GM12875 (cell line): ENCODE measurements at regions not wholly inside any gene's neighbourhood (a gene's known extent, or its start where the extent isn't known, plus 50 kb on each side); places are given as distances from the start of the nearest gene placed in this dataset.

Experiments
- H3K4me3 ChIP-seq: one replicate; pipeline ENCODE4 v1.5.1; 2011; ENCODE audit warnings: low read depth, low read length, control low read depth
- TF ChIP-seq, protein P1 (sequence below): IDR thresholded peaks from 2 replicates; pipeline ENCODE4 v1.5.1; 2011; ENCODE audit warnings: low read depth, mild to moderate bottlenecking, control low read depth, inconsistent platforms, low read length, moderate library complexity, borderline replicate concordance; ENCODE audit not compliant: insufficient read depth

DNA sequence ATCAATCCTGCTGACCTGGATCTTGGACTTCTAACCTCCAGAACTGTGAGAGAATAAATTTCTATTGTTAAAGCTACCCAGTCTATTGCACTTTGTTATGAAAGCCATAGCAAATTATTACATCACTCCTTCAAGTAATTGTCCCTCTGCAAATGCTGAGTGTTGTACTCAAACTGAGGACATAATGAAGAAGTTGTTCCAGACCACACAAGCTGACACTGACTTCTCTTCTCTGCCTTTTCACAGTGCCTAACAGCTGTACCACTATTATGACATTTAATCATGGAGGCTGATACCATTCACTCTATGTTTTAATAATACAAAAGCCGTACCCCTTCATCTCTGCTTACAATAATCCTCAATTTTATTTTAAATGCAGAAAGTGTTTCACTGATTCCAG, 424.1 kb upstream of the PIK3C3 start:
- H3K4me3 ChIP-seq = no peak overlapping the region
- TF ChIP-seq, protein P1, sequence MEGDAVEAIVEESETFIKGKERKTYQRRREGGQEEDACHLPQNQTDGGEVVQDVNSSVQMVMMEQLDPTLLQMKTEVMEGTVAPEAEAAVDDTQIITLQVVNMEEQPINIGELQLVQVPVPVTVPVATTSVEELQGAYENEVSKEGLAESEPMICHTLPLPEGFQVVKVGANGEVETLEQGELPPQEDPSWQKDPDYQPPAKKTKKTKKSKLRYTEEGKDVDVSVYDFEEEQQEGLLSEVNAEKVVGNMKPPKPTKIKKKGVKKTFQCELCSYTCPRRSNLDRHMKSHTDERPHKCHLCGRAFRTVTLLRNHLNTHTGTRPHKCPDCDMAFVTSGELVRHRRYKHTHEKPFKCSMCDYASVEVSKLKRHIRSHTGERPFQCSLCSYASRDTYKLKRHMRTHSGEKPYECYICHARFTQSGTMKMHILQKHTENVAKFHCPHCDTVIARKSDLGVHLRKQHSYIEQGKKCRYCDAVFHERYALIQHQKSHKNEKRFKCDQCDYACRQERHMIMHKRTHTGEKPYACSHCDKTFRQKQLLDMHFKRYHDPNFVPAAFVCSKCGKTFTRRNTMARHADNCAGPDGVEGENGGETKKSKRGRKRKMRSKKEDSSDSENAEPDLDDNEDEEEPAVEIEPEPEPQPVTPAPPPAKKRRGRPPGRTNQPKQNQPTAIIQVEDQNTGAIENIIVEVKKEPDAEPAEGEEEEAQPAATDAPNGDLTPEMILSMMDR = no peak

DNA sequence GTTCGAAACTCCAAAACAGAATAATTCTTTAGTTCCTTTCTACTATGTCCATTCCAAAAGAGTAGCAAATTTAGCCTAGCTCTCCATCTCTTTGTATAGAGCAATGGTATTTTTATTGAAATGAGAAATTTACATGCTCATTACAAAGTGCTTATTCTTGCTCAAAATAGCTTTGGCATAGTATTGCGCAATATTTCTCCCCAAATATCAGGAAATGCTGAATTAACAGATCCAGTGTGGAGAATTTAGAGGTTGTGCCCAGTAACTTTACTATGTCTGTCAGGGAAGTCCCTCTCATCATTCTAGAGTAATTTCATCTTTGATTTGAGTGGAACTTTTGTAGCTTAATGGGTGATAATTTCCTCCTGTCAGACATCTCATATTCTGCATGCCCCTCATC, 425.9 kb upstream of the PIK3C3 start:
- TF ChIP-seq, protein P1 = no peak
- H3K4me3 ChIP-seq = no peak overlapping the region

DNA sequence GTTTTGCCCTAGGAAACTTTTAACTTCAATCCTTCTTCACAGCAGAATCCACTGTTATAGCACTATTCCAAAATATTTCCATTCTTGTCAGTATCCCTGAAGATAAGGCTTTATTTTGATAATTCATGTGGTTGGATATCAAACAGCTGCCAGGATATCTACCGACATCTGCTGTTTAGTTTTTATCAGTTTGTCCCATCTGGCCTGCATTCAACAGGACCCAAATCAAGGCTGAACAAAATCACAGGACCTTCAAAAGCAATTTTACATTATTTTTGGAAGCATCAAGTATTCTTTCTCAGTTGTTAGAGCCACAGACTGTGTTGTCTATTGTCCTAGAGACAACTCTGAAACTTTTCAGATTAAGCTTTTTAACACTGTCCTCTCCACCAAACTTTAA, 429.0 kb upstream of the PIK3C3 start:
- TF ChIP-seq, protein P1 = no peak
- no peak overlapping the region for H3K4me3 ChIP-seq

DNA sequence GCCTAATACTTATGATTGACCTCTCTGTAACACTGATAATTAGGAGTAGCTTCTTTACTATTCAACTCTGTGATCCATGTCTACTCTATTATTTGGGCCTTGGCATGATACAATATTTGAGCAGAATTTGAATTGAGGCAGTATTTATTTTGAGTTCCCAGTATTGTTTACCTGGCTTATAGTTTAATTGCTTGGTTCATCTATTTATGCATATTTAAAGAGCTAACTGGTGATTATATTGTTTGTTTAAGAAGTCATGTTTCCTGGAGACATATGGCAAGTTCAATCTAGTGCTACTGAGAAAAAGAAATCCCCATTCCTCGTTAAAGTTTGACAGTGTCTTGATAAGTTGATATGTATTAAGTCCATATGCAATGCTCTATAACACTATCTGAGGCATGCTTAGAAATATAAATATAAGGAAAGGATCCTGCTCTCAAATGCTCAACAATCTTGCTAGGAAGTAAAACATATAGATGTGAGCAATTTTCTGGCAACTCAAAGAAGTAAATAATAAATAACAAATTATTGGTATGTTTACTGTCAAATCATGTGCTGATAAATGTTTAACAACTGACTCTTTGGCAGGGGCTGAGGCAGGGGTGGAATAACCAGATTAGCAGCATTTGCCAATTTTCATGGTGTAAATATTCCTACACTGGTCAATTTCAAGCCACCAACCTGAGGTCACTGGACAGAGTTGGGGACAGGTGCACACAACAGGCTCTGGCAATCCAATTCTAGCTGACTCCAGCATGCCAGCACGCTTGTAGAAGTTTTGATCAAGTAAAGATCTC, 430.2 kb upstream of the PIK3C3 start:
- no peak overlapping the region for H3K4me3 ChIP-seq
- TF ChIP-seq, protein P1 = no peak

DNA sequence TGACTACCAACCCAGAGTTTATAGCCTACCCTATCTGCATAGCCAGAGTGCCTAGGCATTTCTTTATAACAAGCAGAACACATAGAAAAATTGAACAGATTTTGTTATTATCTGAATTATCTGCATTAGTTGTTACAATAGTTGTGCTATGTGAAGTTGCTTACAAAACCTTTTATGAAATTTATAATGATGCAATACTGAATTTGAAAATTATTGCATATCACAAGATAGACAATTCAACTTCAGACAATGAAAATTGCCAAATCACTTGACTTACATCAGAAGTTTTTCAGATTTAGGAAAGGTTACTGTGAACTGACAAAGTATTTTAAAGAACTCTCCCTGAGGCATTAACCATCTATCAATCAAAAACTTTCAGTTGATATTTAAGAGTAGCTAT, 437.9 kb upstream of the PIK3C3 start:
- TF ChIP-seq, protein P1 = no peak
- H3K4me3 ChIP-seq = no peak overlapping the region

DNA sequence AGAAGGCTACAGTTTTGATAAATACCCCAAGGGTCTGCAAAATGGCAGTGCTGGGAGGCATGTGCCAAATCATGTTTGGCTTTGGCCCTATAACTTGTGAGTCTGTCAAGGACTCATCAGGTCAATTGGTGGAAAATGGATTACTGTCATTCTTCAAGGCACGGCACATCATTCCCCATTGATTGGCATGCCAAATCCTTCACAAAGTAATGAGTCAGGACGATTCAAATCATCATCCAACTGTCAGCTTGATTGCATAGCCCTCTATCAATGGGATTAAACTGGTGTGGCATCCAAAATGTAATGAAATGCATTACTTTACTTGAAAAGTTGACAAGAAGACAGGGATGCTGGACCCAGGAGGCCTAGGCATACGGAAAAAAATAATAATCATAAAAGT, 441.6 kb upstream of the PIK3C3 start:
- TF ChIP-seq, protein P1 = no peak
- no peak overlapping the region for H3K4me3 ChIP-seq

DNA sequence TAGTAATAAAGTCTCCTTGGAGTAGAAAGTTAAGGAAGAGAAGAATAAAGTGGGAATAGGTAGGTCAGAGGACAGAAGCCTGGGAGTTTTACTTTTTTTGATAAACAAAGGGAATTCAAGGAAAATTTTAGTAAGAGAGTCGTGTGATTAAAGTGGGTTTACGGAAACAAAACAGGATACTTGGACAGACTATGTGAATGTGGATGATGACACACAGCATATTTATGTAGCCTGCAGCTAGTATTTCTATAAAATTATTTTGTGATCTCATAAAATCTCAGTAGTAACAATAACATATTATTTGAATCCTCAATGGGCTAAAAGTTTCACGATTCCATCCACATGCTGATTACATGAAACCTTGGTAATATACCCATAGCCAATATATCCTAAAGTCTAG, 450.7 kb upstream of the PIK3C3 start:
- TF ChIP-seq, protein P1 = no peak
- H3K4me3 ChIP-seq = no peak overlapping the region
